Muscle layer of colon (tissue), 2 donors: ENCODE measurements at regions not wholly inside any gene's neighbourhood (a gene's known extent, or its start where the extent isn't known, plus 50 kb on each side); places are given as distances from the start of the nearest gene placed in this dataset.

Experiments
- H3K27ac ChIP-seq: one replicate; pipeline ENCODE4 v1.7.0; 2013; ENCODE audit warnings: low read depth, mild to moderate bottlenecking, low read length, moderate library complexity
- H3K27me3 ChIP-seq, 2 donors: one replicate each; pipeline ENCODE4 v1.7.0; 2013; ENCODE audit warnings: low read length in 2 of 2, mild to moderate bottlenecking in 2 of 2; ENCODE audit not compliant: insufficient read depth in 2 of 2, control insufficient read depth in 1 of 2
- H3K36me3 ChIP-seq: one replicate; pipeline ENCODE4 v1.7.0; 2013; ENCODE audit warnings: mild to moderate bottlenecking, low read length; ENCODE audit not compliant: insufficient read depth
- H3K4me1 ChIP-seq: one replicate; pipeline ENCODE4 v1.7.0; 2013; ENCODE audit warnings: mild to moderate bottlenecking, low read length; ENCODE audit not compliant: insufficient read depth
- H3K4me3 ChIP-seq, 2 donors: one replicate each; pipeline ENCODE4 v1.7.0; 2013; ENCODE audit warnings: low read length in 2 of 2, low read depth in 1 of 2, mild to moderate bottlenecking in 1 of 2, moderate library complexity in 1 of 2
- H3K9ac ChIP-seq: one replicate; pipeline ENCODE4 v1.7.0; 2013; ENCODE audit warnings: low read length
- H3K9me3 ChIP-seq: one replicate; pipeline ENCODE4 v1.7.0; 2013; ENCODE audit warnings: mild to moderate bottlenecking, low read length
- donor health status: abdominal sarcoma.
- donor health status: Adenocarcinoma of cecum.

DNA sequence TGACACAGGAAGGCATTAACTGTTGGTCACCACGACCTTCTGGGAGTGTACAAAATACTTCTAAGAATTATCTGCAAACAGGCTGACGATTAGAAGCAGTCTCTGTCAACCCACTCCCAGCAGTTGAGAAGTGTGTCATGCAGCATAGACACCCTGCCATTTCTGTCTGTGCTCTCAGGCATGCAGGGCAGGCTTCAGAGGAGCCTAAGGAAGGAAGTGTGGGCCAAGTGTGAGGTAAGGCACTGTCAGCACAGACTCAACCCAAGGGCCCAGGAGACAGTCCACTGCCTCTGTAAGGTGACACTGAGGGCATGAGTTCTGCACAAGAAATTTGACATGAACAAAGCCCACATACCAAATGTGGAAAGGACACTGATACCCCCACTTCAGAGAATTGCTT lies 109.0 kb upstream of the VIPR2 start:
- no peaks in the 10 kb centered on the region for H3K36me3 ChIP-seq
- H3K9me3 ChIP-seq, result no peaks in the 10 kb centered on the region
- H3K4me1 ChIP-seq, result no peaks in the 10 kb centered on the region
- no peak overlapping the region for H3K4me3 ChIP-seq
- H3K9ac ChIP-seq, result no peak overlapping the region
- H3K27ac ChIP-seq, result no peak overlapping the region
- H3K27me3 ChIP-seq, result no peaks in the 10 kb centered on the region

DNA sequence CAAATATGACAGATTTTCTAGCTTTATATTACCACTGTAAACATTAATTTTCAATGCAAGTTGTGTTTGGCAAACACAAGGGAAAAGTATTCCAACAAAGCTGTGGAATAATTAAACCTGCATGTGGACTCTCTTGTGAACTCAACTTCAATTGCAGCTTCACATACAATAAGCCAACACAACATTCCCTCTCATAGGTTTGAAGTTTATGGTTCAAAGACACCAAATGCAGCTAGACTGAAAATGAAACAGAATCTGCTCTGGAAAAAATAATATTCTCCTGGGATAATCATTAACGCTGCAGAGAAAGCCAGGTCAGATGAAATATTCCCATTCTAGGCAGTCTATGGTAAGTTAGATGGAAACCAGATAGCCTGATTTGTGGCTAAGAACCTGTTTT lies 105.8 kb upstream of the VIPR2 start:
- no peaks in the 10 kb centered on the region for H3K36me3 ChIP-seq
- H3K4me1 ChIP-seq, result no peaks in the 10 kb centered on the region
- no peaks in the 10 kb centered on the region for H3K9me3 ChIP-seq
- no peak overlapping the region for H3K9ac ChIP-seq
- no peak overlapping the region for H3K27ac ChIP-seq
- no peak overlapping the region for H3K4me3 ChIP-seq
- no peaks in the 10 kb centered on the region for H3K27me3 ChIP-seq

DNA sequence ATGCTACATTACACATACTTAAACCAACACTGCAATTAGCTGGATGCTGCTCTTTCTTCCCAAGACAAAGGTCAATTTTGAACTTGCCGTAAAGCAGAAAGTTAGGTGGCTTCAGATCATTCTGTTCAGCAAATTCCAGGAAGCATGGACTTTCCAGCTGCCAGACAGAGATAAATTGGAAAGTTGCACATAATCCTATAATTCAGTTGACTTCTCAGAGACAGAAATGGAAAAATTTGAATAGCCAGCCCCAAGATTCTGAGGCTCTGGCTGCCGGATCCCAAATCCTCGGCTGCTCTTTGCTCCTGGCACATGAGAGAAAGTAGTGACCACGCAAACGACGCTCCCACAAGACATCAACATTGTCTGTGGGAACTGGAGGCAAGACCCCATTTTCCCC lies 105.0 kb upstream of the VIPR2 start:
- Histone ChIP-seq H3K36me3 (no peaks in the 10 kb centered on the region), H3K9me3 (no peaks in the 10 kb centered on the region), H3K27ac (no peak overlapping the region), H3K27me3 (no peaks in the 10 kb centered on the region), H3K4me3 (no peak overlapping the region), H3K4me1 (no peaks in the 10 kb centered on the region), H3K9ac (no peak overlapping the region)

DNA sequence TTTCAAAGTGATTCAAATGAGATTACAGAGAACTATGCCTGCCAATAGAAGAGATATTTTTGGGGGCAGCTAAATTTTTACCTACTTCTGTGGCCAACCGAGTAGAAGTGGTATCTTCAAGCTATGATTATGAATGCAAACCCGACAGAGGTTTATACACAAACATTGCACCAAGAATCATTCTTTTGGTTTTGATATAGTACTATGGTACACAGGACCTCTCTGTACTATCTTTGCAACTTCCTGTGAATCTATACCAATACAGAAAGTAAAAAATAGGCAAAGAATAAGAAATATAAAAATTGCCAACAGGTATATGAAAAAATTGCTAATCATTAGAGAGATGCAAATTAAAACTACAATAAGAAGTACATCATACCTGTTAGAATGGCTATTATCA lies 103.2 kb upstream of the VIPR2 start:
- Histone ChIP-seq H3K36me3 (no peaks in the 10 kb centered on the region), H3K4me3 (no peak overlapping the region), H3K27ac (no peak overlapping the region), H3K9ac (no peak overlapping the region), H3K9me3 (no peaks in the 10 kb centered on the region), H3K4me1 (no peaks in the 10 kb centered on the region), H3K27me3 (no peaks in the 10 kb centered on the region)

DNA sequence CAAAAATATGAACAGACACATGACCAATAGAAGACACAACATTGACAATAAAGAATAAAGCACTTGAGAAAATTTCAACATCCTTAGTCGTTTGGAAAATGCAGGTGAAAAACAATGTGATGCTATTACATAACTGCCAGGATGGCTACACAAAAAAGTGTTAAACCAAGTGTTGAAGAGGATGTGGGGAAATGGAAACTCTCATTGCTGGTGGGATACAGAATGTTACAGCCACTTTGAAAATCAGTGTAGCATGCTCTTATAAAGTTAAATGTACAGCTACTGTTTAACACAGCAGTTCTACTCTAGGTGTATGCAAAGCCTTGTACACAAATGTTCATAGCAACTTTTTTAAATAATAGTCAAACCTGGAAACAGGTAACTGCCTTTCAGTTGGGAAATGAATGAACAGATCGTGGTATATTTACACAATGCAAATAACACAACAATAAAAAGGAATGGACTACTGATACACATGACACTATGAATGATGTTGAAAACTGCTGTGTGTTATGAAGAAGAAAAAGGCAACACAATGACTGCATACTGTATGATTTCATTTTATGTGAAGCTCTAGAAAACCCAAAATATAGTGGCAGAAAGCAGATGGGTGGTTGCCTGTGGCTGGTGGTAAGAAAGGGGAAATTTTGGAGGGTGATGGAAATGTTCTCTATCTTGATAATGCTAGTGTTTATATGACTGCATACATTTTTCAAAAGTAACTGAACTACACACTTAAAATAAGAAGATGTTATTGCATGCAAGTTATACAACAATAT lies 102.2 kb upstream of the VIPR2 start:
- no peak overlapping the region for H3K27ac ChIP-seq
- no peaks in the 10 kb centered on the region for H3K9me3 ChIP-seq
- no peaks in the 10 kb centered on the region for H3K27me3 ChIP-seq
- no peak overlapping the region for H3K9ac ChIP-seq
- H3K4me3 ChIP-seq, result no peak overlapping the region
- no peaks in the 10 kb centered on the region for H3K4me1 ChIP-seq
- no peaks in the 10 kb centered on the region for H3K36me3 ChIP-seq

DNA sequence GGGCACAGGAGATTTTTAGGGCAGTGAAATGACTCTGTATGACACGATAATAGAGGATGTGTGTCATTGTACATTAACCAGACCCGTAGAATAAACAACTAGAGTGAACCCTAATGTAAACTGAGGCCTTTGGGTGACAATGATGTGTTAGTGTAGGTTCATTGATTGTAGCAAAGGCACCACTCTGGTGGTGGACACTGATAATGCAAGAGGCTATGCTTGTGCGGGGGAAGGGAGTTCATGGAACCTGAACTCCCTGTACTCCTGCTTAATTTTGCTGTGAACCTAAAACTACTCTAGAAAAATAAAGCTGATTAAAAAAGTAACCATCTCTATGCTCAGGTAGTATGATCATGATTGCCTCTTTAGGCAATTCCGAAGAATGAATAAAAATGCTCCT lies 96.3 kb upstream of the VIPR2 start:
- no peaks in the 10 kb centered on the region for H3K27me3 ChIP-seq
- no peaks in the 10 kb centered on the region for H3K4me1 ChIP-seq
- no peaks in the 10 kb centered on the region for H3K36me3 ChIP-seq
- H3K9me3 ChIP-seq, result no peaks in the 10 kb centered on the region
- H3K27ac ChIP-seq, result no peak overlapping the region
- no peak overlapping the region for H3K9ac ChIP-seq
- no peak overlapping the region for H3K4me3 ChIP-seq

DNA sequence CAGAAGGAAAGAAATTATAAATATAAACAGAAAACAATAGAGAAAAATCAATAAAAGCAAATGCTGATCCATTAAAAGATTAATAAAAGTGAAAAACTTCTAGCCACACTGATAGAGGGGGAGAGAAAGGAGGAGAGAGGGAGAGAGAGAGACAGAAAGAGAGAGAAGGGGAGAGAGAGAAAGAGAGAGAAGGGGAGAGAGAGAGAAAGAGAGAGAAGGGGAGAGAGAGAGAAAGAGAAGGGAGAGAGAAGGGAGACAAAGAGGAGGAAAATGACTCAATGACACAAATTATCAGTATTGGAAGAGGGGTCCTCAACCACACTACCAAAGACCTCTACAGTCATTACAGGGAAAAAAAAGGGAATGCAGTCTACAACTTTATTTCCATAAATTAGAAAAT lies 94.4 kb upstream of the VIPR2 start:
- Histone ChIP-seq H3K4me1 (no peaks in the 10 kb centered on the region), H3K9ac (no peak overlapping the region), H3K27ac (no peak overlapping the region), H3K36me3 (no peaks in the 10 kb centered on the region), H3K4me3 (no peak overlapping the region), H3K9me3 (no peaks in the 10 kb centered on the region), H3K27me3 (no peaks in the 10 kb centered on the region)

DNA sequence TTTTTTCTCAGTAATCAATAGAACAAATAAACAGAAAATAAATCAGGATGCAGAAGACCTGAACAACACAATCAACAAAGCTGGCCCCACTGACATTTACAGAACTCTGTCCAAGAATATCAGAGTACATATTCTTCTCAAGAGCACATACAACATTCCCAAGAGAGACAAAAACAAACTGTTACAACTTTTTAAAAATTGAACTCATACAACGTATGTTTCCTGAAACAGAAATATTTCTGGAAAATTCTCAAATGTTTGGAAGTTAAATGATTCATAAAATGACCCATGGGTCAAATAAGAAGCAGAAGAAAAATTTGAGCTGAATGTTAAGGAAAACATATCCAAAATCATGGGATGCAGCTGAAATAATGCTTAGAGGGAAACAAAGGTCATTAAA lies 93.9 kb upstream of the VIPR2 start:
- Histone ChIP-seq H3K36me3 (no peaks in the 10 kb centered on the region), H3K4me3 (no peak overlapping the region), H3K9me3 (no peaks in the 10 kb centered on the region), H3K27me3 (no peaks in the 10 kb centered on the region), H3K27ac (no peak overlapping the region), H3K4me1 (no peaks in the 10 kb centered on the region), H3K9ac (no peak overlapping the region)

DNA sequence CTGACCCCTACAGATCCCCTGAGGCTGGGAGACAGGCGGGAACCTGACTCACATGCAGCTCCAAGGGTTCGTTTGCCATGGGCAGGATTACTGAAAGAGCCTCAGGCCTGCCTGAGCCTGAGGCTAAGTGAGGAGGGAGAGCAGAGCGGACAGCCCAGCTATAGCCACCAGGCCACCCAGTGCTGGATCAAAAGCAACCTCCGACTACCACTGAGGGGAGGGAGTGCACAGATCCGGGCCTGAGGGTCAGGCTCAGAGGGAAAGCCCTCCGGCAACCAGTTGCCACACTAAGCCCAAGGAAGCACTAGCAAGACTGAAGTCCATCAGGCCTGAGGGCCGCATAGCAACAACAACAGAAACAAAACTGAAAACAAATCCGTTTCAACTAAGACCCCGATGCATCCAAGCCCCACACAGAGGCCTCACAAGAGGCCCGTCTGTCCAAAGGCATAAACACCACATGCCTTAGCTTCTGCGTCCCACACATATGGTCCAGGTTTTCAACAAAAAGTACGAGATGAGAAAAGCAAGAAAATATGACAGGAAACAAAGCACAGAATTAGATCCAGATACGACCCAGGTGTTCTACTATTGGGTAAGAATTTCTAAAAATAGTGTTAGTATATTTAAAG lies 92.5 kb upstream of the VIPR2 start:
- no peak overlapping the region for H3K4me3 ChIP-seq
- no peak overlapping the region for H3K27ac ChIP-seq
- H3K9ac ChIP-seq, result no peak overlapping the region
- no peaks in the 10 kb centered on the region for H3K27me3 ChIP-seq
- no peaks in the 10 kb centered on the region for H3K9me3 ChIP-seq
- H3K4me1 ChIP-seq, result no peaks in the 10 kb centered on the region
- no peaks in the 10 kb centered on the region for H3K36me3 ChIP-seq

DNA sequence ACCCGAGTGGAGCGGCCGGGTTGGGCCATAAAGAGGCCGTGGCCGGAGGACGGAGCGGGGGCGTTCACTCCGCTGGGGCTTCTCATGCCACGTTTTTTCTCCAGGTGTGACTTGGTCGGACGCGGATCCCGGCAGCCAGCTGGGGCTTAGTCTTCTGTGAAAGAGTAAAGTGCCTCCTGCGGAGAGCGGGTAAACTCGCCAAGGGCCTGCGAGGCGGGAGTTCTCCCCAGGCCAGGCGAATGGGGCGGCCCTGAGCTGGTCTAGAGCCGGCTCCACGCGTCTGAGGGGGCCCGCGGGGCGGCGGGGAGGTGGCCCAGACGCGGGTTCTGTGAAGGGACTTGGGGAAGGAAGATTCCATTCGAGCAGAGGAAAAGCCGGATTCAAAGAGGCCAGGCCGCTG lies 86.3 kb upstream of the VIPR2 start:
- H3K4me3 ChIP-seq, result no peak overlapping the region

DNA sequence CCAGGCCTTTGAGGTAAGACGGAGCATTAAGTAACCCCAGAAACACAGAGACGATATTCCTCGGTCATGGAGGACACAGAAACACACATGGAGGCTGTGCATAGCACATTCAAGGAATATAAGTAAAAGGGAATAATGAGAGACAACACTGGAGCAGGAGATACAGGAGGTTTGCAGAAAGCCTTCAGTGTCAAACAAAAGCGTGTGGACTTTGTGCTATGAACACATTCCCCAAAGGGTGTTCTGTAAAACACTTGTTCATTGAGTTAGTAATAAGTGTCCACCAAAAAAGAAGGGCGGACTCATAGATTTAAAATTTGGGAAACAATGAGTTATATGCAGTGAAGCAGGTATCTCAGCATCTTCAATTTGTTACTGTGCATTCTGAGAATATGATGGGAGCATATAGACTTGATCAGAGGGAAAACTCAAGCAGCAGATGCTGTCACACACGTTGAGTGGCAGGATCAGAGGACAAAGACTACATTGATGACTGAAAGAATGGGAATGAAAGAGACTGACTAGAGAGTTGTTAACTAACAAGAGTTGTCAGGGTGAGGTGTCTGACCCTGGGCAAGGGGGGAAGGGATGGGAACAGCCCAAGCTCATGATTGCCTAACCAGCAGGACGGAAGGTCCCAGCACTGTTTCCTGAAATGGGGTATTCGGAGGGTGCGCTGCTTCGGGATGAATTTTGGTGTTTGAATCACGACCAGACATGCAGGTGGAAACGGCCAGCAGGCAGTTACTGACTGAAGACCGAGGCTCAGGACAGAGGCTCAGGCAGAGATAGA lies 85.2 kb upstream of the VIPR2 start:
- Histone ChIP-seq H3K4me1 (peaks cover 26% of the 10 kb centered on the region), H3K27ac (no peak overlapping the region), H3K27me3 (no peaks in the 10 kb centered on the region), H3K4me3 (no peak overlapping the region), H3K9ac (no peak overlapping the region), H3K36me3 (no peaks in the 10 kb centered on the region), H3K9me3 (no peaks in the 10 kb centered on the region)

More for the DNA sequence above, 86.3 kb upstream of the VIPR2 start:
- H3K9ac ChIP-seq, result no peak overlapping the region
- no peaks in the 10 kb centered on the region for H3K27me3 ChIP-seq
- peaks cover 17% of the 10 kb centered on the region for H3K4me1 ChIP-seq
- H3K36me3 ChIP-seq, result no peaks in the 10 kb centered on the region
- H3K27ac ChIP-seq, result no peak overlapping the region
- H3K9me3 ChIP-seq, result no peaks in the 10 kb centered on the region
